Left ventricle myocardium inferior (tissue), 1 donor: ENCODE measurements at regions not wholly inside any gene's neighbourhood (a gene's known extent, or its start where the extent isn't known, plus 50 kb on each side); places are given as distances from the start of the nearest gene placed in this dataset.

Source experiments
- DNase-seq: peaks from one replicate; pipeline ENCODE4 v3.0.0-alpha.2; 2020
- H3K27ac ChIP-seq: fragments of 200-600 bp; replicated peaks from 2 replicates; pipeline ENCODE4 v1.8.0; 2021
- H3K27me3 ChIP-seq: fragments of 200-600 bp; 2 replicates; pipeline ENCODE4 v1.8.0; 2021; ENCODE audit warnings: low read depth
- H3K36me3 ChIP-seq: fragments of 200-600 bp; 2 replicates; pipeline ENCODE4 v1.8.0; 2021
- H3K4me1 ChIP-seq: fragments of 200-600 bp; 2 replicates; pipeline ENCODE4 v1.8.0; 2021
- H3K4me3 ChIP-seq: fragments of 200-600 bp; 2 replicates; pipeline ENCODE4 v1.8.0; 2021; ENCODE audit warnings: mild to moderate bottlenecking, moderate library complexity
- H3K9me3 ChIP-seq: fragments of 200-600 bp; replicated peaks from 2 replicates; pipeline ENCODE4 v1.8.0; 2021
- intact Hi-C: fragments of 100-400 bp; cut with micrococcal nuclease; formaldehyde crosslinking; loops from one replicate; pipeline ENCODE4 v1.11.0; 2022
- TF ChIP-seq, protein P1 (sequence below): fragments of 200-600 bp; IDR thresholded peaks from 2 replicates; pipeline ENCODE4 v1.8.0; 2021; ENCODE audit warnings: antibody characterized with exemption, mild to moderate bottlenecking, borderline replicate concordance
- donor health status: DM: no; HTN: yes; CAD: no; lungs with severe emphysema.

DNA sequence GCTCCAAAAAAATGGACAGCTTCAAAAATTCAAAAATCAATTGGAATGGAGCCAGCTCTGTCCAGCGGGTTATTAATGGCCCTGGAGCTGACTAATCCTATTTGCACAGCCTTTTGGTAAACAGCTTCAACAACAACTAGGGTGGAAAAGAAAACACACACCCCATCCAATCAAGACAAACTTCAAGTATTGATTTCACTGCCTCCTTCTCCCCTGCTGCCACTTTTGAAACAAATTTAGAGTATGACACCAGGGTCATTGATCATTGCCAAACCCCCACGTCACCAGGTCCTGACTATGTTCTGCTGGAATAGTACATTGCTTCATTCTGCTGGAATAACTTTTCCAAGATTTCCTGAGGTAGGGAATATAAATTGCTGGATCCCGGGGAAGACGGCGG, 56.8 kb upstream of the GTF3A start:
- Histone ChIP-seq H3K9me3 (no peaks in the 10 kb centered on the region), H3K4me1 (peaks cover 1% of the 10 kb centered on the region), H3K27me3 (peaks cover 63% of the 10 kb centered on the region), H3K27ac (no peak overlapping the region), H3K4me3 (no peak overlapping the region), H3K36me3 (no peaks in the 10 kb centered on the region)
- TF ChIP-seq, protein P1, sequence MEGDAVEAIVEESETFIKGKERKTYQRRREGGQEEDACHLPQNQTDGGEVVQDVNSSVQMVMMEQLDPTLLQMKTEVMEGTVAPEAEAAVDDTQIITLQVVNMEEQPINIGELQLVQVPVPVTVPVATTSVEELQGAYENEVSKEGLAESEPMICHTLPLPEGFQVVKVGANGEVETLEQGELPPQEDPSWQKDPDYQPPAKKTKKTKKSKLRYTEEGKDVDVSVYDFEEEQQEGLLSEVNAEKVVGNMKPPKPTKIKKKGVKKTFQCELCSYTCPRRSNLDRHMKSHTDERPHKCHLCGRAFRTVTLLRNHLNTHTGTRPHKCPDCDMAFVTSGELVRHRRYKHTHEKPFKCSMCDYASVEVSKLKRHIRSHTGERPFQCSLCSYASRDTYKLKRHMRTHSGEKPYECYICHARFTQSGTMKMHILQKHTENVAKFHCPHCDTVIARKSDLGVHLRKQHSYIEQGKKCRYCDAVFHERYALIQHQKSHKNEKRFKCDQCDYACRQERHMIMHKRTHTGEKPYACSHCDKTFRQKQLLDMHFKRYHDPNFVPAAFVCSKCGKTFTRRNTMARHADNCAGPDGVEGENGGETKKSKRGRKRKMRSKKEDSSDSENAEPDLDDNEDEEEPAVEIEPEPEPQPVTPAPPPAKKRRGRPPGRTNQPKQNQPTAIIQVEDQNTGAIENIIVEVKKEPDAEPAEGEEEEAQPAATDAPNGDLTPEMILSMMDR: no peak
- DNase-seq: no peak
- intact Hi-C loops: loop anchor here (10.0 kb wide), 1 partner anchor 617 kb away; the partner anchor contains the start of gene URAD

DNA sequence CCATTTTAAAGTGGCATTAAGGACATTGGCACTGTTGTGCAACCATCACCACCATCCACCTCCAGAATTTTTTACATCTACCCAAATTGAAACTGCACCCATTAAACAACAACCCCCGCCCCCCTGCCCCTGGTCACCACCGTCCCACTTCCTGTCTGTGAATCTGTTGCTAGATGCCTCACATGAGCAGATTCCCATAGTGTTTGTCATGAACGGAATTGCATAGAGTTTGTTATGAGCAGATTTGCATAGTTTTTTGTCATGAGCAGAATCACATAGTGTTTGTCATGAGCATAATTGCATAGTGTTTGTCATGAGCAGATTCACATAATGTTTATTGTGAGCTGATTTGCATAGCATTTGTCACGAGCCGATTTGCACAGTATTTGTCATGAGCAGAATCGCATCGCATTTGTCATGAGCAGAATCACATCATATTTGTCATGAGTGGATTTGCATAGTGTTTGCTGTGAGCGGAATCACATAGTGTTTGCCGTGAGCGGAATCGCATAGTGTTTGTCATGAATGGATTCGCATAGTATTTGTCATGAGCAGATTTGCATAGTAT, 54.0 kb upstream of the GTF3A start:
- Histone ChIP-seq H3K27me3 (peaks cover 78% of the 10 kb centered on the region), H3K36me3 (no peaks in the 10 kb centered on the region), H3K4me1 (no peaks in the 10 kb centered on the region), H3K27ac (no peak overlapping the region), H3K9me3 (no peaks in the 10 kb centered on the region), H3K4me3 (no peak overlapping the region)
- TF ChIP-seq, protein P1: no peak
- DNase-seq: no peak
- intact Hi-C loops: loop anchor here (5.0 kb wide), 1 partner anchor 457 kb away; no protein-coding TSS in a partner anchor

DNA sequence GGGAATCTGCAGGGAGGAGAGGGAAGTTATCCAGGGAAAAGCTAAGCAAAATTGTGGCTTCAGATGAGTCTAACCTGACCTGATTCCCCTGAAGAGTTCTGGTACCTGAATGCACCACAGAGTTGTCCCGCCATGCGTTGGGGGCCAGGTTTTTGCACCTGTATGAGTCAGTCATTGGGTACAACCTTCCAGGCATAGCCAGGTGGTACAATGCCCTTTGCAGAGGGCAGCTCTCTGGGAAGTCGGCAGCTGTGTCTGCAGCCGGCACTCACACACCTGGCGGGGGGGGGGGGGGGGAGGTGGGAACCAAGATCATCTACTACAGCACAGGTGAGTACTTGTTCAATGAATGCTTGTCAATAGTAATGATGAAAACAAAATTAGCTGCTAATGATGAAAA, 52.5 kb upstream of the GTF3A start:
- H3K36me3 ChIP-seq: no peaks in the 10 kb centered on the region
- TF ChIP-seq, protein P1: no peak
- H3K4me3 ChIP-seq: no peak overlapping the region
- peaks cover 84% of the 10 kb centered on the region for H3K27me3 ChIP-seq
- no peaks in the 10 kb centered on the region for H3K9me3 ChIP-seq
- H3K27ac ChIP-seq: no peak overlapping the region
- DNase-seq: no peak
- intact Hi-C loops: loop anchor here (5.0 kb wide), 1 partner anchor 455 kb away; no protein-coding TSS in a partner anchor
- H3K4me1 ChIP-seq: no peaks in the 10 kb centered on the region

DNA sequence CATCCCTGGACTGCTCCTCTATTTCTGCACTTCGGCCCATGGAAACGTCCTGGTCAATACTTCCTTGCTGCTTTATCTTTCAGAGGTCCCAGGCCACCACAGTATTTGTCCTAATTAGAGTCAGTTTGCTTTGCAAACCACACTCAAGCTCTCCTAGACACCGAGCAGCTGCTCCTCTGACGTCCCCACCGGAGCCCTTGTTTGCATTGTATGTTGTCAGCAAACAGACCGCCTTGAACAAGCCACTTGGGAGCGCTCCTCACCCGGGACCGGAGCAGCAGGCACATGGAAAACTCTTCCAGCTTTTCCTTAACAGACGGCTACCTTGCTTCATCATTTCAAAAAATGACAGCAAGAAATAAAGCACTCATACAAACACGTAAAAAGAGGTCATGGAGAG, 51.5 kb upstream of the GTF3A start:
- intact Hi-C loops: loop anchor here (5.0 kb wide), 1 partner anchor 454 kb away; no protein-coding TSS in a partner anchor
- Histone ChIP-seq H3K27ac (no peak overlapping the region), H3K4me1 (no peaks in the 10 kb centered on the region), H3K36me3 (no peaks in the 10 kb centered on the region), H3K27me3 (peaks cover 76% of the 10 kb centered on the region), H3K9me3 (no peaks in the 10 kb centered on the region), H3K4me3 (no peak overlapping the region)
- DNase-seq: no peak
- TF ChIP-seq, protein P1: no peak

DNA sequence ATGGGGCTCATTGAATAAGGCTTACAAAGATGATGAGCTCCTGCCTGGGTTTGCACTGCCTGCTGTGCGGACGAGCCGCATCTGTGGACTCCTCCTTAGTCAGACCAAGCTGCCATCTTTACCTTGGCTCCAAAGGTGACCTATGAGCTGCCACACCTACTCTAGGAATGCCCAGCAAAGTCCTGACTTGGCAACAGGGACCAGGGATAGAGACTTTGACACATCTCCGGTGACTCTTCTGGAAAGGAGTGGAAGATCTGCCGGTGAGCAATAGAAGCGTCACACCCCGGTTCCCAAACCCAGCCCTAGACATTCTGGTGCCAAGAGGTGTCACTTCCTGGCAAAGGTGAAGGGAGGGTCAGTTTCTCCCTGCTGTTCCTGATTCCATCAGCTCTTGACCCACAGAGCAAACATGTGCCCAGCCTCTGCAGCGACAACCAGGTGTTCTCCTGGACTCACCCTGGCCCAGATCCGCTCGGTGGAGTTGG, 50.2 kb upstream of the GTF3A start:
- TF ChIP-seq, protein P1: no peak
- Histone ChIP-seq H3K4me1 (no peaks in the 10 kb centered on the region), H3K4me3 (no peak overlapping the region), H3K27me3 (peaks cover 63% of the 10 kb centered on the region), H3K9me3 (no peaks in the 10 kb centered on the region), H3K36me3 (no peaks in the 10 kb centered on the region), H3K27ac (no peak overlapping the region)
- intact Hi-C loops: loop anchor here (5.0 kb wide), 1 partner anchor 453 kb away; no protein-coding TSS in a partner anchor
- no peak for DNase-seq
